ENCODE measurements at regions not wholly inside any gene's neighbourhood (a gene's known extent, or its start where the extent isn't known, plus 50 kb on each side); places are given as distances from the start of the nearest gene placed in this dataset.

GRCh38 chr13:74657765-74658164 lies 523.6 kb upstream of the KLF12 start:
- Mint-ChIP-seq H3K4me3 (no peak overlapping the region), H3K36me3 (no peaks in the 10 kb centered on the region), H3K4me1 (no peaks in the 10 kb centered on the region), H3K9me3 (no peaks in the 10 kb centered on the region), H3K27ac (no peak overlapping the region), H3K27me3 (ENCODE audit: low read depth in 2 of 2) (peaks cover 0 to 25% of the 10 kb centered on the region in 2 donors)
- no CpG with 5 or more reads among the region's 1 CpG for WGBS (ENCODE audit: insufficient coverage)
- no peaks in the 10 kb centered on the region for H3K4me1 ChIP-seq (ENCODE audit: control insufficient read depth, insufficient read depth, low read length)
- no peak for DNase-seq
- H3K27me3 ChIP-seq (ENCODE audit: control insufficient read depth, insufficient read depth, low read length), result no peaks in the 10 kb centered on the region
- no peak for TF ChIP-seq CTCF (IDR thresholded peaks at IDR 0.05)
- no peak overlapping the region for H3K27ac ChIP-seq (ENCODE audit: low read length)
- no peaks in the 10 kb centered on the region for H3K9me3 ChIP-seq (ENCODE audit: control insufficient read depth, insufficient read depth, low read length)
- H3K36me3 ChIP-seq (ENCODE audit: control insufficient read depth, insufficient read depth, low read length), result no peaks in the 10 kb centered on the region
- intact Hi-C loops (cut with micrococcal nuclease), result no loop called here
- ATAC-seq, result no peak
- no peak overlapping the region for H3K4me3 ChIP-seq (ENCODE audit: low read length)

- intact Hi-C loops (cut with micrococcal nuclease), result no loop called here
- no peaks in the 10 kb centered on the region for H3K4me1 ChIP-seq (ENCODE audit: control insufficient read depth, insufficient read depth, low read length)
- H3K36me3 ChIP-seq (ENCODE audit: control insufficient read depth, insufficient read depth, low read length), result no peaks in the 10 kb centered on the region
- DNase-seq (no peak), ATAC-seq (no peak)
- no peaks in the 10 kb centered on the region for H3K27me3 ChIP-seq (ENCODE audit: control insufficient read depth, insufficient read depth, low read length)
- no peaks in the 10 kb centered on the region for H3K36me3 Mint-ChIP-seq
- H3K4me3 ChIP-seq (ENCODE audit: low read length), result no peak overlapping the region
- peaks cover 7 to 13% of the 10 kb centered on the region in 2 donors for H3K27me3 Mint-ChIP-seq (ENCODE audit: low read depth in 2 of 2)
- no peaks in the 10 kb centered on the region for H3K9me3 ChIP-seq (ENCODE audit: control insufficient read depth, insufficient read depth, low read length)
- no peak overlapping the region for H3K4me3 Mint-ChIP-seq
- no peak for TF ChIP-seq CTCF (IDR thresholded peaks at IDR 0.05)
- H3K27ac Mint-ChIP-seq, result no peak overlapping the region
- H3K4me1 Mint-ChIP-seq, result no peaks in the 10 kb centered on the region
- H3K9me3 Mint-ChIP-seq, result no peaks in the 10 kb centered on the region
- H3K27ac ChIP-seq (ENCODE audit: low read length), result no peak overlapping the region
- WGBS (ENCODE audit: insufficient coverage), result 80% methylated on average over 1 of the region's 1 CpG
Measured at GRCh38 chr13:74651121-74651520, 516.9 kb upstream of the KLF12 start.

- Histone ChIP-seq H3K27me3 (ENCODE audit: control insufficient read depth, insufficient read depth, low read length) (no peaks in the 10 kb centered on the region), H3K4me3 (ENCODE audit: low read length) (no peak overlapping the region), H3K4me1 (ENCODE audit: control insufficient read depth, insufficient read depth, low read length) (no peaks in the 10 kb centered on the region), H3K9me3 (ENCODE audit: control insufficient read depth, insufficient read depth, low read length) (no peaks in the 10 kb centered on the region), H3K36me3 (ENCODE audit: control insufficient read depth, insufficient read depth, low read length) (no peaks in the 10 kb centered on the region), H3K27ac (ENCODE audit: low read length) (no peak overlapping the region)
- no peak for ATAC-seq
- Mint-ChIP-seq H3K4me1 (no peaks in the 10 kb centered on the region), H3K9me3 (no peaks in the 10 kb centered on the region), H3K27ac (no peak overlapping the region), H3K27me3 (ENCODE audit: low read depth in 2 of 2) (peaks cover 6 to 7% of the 10 kb centered on the region in 2 donors), H3K36me3 (no peaks in the 10 kb centered on the region), H3K4me3 (no peak overlapping the region)
- WGBS (ENCODE audit: insufficient coverage), result 51% methylated on average over 2 of the region's 2 CpGs
- TF ChIP-seq CTCF (IDR thresholded peaks at IDR 0.05), result no peak
- DNase-seq, result no peak
- intact Hi-C loops (cut with micrococcal nuclease), result no loop called here
Measured at GRCh38 chr13:74647991-74648390, 513.8 kb upstream of the KLF12 start.

- Mint-ChIP-seq H3K36me3 (no peaks in the 10 kb centered on the region), H3K27ac (no peak overlapping the region), H3K4me1 (no peaks in the 10 kb centered on the region), H3K9me3 (no peaks in the 10 kb centered on the region), H3K4me3 (no peak overlapping the region), H3K27me3 (ENCODE audit: low read depth in 2 of 2) (peaks cover 3 to 6% of the 10 kb centered on the region in 2 donors)
- TF ChIP-seq CTCF (IDR thresholded peaks at IDR 0.05), result no peak
- DNase-seq, result no peak
- Histone ChIP-seq H3K9me3 (ENCODE audit: control insufficient read depth, insufficient read depth, low read length) (no peaks in the 10 kb centered on the region), H3K27me3 (ENCODE audit: control insufficient read depth, insufficient read depth, low read length) (no peaks in the 10 kb centered on the region), H3K4me3 (ENCODE audit: low read length) (no peak overlapping the region), H3K4me1 (ENCODE audit: control insufficient read depth, insufficient read depth, low read length) (no peaks in the 10 kb centered on the region), H3K36me3 (ENCODE audit: control insufficient read depth, insufficient read depth, low read length) (no peaks in the 10 kb centered on the region), H3K27ac (ENCODE audit: low read length) (no peak overlapping the region)
- intact Hi-C loops (cut with micrococcal nuclease), result no loop called here
- WGBS (ENCODE audit: insufficient coverage), result no CpG with 5 or more reads among the region's 2 CpGs
- no peak for ATAC-seq
Measured at GRCh38 chr13:74647211-74647610, 513.0 kb upstream of the KLF12 start.
